Heart right ventricle (tissue), 16 donors: ENCODE measurements at regions not wholly inside any gene's neighbourhood (a gene's known extent, or its start where the extent isn't known, plus 50 kb on each side); places are given as distances from the start of the nearest gene placed in this dataset.

Experiments
- ATAC-seq, 8 donors: fragments of 200-7000 bp; cut with Tn5 transposase; one replicate each; pipeline ENCODE4 v1.9.1; 2020; ENCODE audit warnings: mild to moderate bottlenecking in 8 of 8, moderate library complexity in 8 of 8, moderate number of reproducible peaks in 1 of 8
- DNase-seq, 2 donors: peaks; one replicate each; pipeline ENCODE4 v3.0.0-alpha.2; 2020
- H3K27ac ChIP-seq, 10 donors: fragments of 200-600 bp; sonication (generic) in 2 of 10; one replicate each; pipeline versions ENCODE4 v1.5.0 to v1.8.0; 2020 to 2022; ENCODE audit warnings: mild to moderate bottlenecking in 3 of 10
- H3K27me3 ChIP-seq, 7 donors: fragments of 200-600 bp; one replicate each; pipeline ENCODE4 v1.8.0; 2021 to 2022; ENCODE audit warnings: mild to moderate bottlenecking in 2 of 7
- H3K36me3 ChIP-seq, 9 donors: fragments of 200-600 bp; sonication (generic) in 1 of 9; one replicate each; pipeline versions ENCODE4 v1.5.0 to v1.8.0; 2020 to 2022; ENCODE audit warnings: mild to moderate bottlenecking in 2 of 9
- H3K4me1 ChIP-seq, 9 donors: fragments of 200-600 bp; sonication (generic) in 1 of 9; one replicate each; pipeline versions ENCODE4 v1.5.0 to v1.8.0; 2020 to 2022; ENCODE audit warnings: mild to moderate bottlenecking in 4 of 9
- H3K4me3 ChIP-seq, 10 donors: fragments of 200-600 bp; sonication (generic) in 2 of 10; one replicate each; pipeline versions ENCODE4 v1.5.0 to v1.8.0; 2020 to 2022; ENCODE audit warnings: mild to moderate bottlenecking in 7 of 10, moderate library complexity in 2 of 10
- H3K9me3 ChIP-seq, 11 donors: fragments of 200-600 bp in 10 of 11; sonication (generic) in 2 of 11; one replicate each; pipeline versions ENCODE4 v1.5.0 to v1.8.0; 2013 to 2022; ENCODE audit warnings: mild to moderate bottlenecking in 2 of 11, control low read depth in 1 of 11, moderate library complexity in 1 of 11
- WGBS, 2 donors: extraction: QIAGEN DNeasy Blood & Tissue Kit; methylation state at CpG; one replicate each; pipeline ENCODE4 v1.1.7; 2013; ENCODE audit warnings: inconsistent platforms in 1 of 2; 5-methylcytosine and 5-hydroxymethylcytosine counted together
- intact Hi-C, 10 donors: fragments of 100-400 bp; cut with DNase I; formaldehyde crosslinking; loops; one replicate each; pipeline versions ENCODE4 v1.11.1 to v1.14.2; 2022
- TF ChIP-seq, protein P1 (sequence below), 9 donors: fragments of 200-600 bp; sonication (generic) in 2 of 9; IDR thresholded peaks; one replicate each; pipeline versions ENCODE4 v1.5.0 to v1.8.0; 2021 to 2022; ENCODE audit warnings: antibody characterized with exemption in 9 of 9, mild to moderate bottlenecking in 5 of 9, moderate library complexity in 1 of 9
- donor health status: Arrhythmogenic right ventricular cardiomyopathy.
- donor health status: ischemic (EF 13 %, LVEDD 7.1; RV severe dilation, severe dysfunction).
- donor health status: healthy with polysubstance abuse.
- donor health status: DM: no; HTN: yes; CAD: no.
- donor health status: DM: no; HTN: no; CAD: no.
- donor health status: ischemic (EF 25% LVEDD 6.9; RV normal size, moderate dysfunction).
- donor health status: ischemic (EF 25% LVEDD 5.7; RV mildly dilated, moderate dysfunction).
- donor health status: healthy.
- donor health status: DM: yes; HTN: yes; CAD: no.
- donor health status: Ischemic cardiomyopathy.
- donor health status: ischemic (EF 35%, LVEDD 5.7; RV mildly dilated, moderate dysfunction).
- donor health status: nonischemic (EF 11% LVEDD 7.7; RV severe dilation, severe dysfunction).
- donor health status: DM: yes; HTN: yes; CAD: no.
- donor health status: PGD.
- donor health status: ischemic (EF 29% LVEDD 5.4; RV normal size, mild dysfunction).
- donor health status: nonischemic (EF 23%, LVEDD 6.1; RV moderate dilation, normal function).

DNA sequence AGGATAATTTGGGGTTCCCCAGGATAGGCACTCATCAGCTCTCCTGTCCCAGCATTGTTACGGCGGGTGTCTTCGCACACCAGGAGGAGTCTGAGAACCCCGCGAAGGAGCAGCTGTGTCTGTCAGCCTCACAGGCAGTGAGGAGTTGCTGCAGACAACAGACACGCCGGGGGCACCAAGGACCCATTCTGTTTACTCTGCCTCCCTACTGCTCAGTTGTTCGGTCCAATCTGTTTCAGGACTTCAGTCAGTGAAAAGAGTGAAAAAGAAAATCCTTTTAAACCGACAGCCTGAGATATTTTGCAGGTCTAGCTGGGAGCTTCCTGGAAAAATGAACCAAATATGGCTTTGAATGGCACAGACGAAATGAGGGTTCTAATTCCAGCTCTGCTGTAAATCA lies 288.4 kb downstream of the OMA1 start:
- ATAC-seq (no peak), DNase-seq (no peak)
- WGBS, 2 donors = 71 to 77% methylated on average over 10 of the region's 10 CpGs
- Histone ChIP-seq H3K9me3 (peaks cover 0 to 6% (median 0%) of the 10 kb centered on the region in 11 donors), H3K4me1 (no peaks in the 10 kb centered on the region), H3K27me3 (no peaks in the 10 kb centered on the region), H3K27ac (no peak overlapping the region), H3K36me3 (no peaks in the 10 kb centered on the region), H3K4me3 (no peak overlapping the region)
- intact Hi-C loops = no loop called here
- TF ChIP-seq, protein P1, sequence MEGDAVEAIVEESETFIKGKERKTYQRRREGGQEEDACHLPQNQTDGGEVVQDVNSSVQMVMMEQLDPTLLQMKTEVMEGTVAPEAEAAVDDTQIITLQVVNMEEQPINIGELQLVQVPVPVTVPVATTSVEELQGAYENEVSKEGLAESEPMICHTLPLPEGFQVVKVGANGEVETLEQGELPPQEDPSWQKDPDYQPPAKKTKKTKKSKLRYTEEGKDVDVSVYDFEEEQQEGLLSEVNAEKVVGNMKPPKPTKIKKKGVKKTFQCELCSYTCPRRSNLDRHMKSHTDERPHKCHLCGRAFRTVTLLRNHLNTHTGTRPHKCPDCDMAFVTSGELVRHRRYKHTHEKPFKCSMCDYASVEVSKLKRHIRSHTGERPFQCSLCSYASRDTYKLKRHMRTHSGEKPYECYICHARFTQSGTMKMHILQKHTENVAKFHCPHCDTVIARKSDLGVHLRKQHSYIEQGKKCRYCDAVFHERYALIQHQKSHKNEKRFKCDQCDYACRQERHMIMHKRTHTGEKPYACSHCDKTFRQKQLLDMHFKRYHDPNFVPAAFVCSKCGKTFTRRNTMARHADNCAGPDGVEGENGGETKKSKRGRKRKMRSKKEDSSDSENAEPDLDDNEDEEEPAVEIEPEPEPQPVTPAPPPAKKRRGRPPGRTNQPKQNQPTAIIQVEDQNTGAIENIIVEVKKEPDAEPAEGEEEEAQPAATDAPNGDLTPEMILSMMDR (IDR thresholded peaks at IDR 0.05) = no peak

DNA sequence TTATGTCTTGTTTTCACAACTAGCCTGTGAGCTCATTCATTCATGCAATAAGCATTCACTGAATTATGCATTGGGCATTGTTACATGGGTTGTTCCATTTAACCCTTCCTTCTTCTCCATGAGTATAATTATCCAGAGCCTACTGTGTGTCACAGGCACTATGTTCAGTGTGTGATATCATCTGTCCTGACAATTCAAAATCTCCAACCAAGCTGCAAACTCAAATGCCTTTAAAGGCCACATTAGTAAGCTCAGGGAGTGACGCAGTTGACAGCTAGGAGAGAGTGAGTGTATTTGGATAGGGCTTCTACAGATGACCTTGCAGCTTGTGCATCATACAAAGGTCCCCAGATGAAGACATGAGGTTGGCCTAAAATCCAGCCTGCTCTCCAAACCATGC lies 289.5 kb downstream of the OMA1 start:
- Histone ChIP-seq H3K27ac (no peak overlapping the region), H3K36me3 (no peaks in the 10 kb centered on the region), H3K27me3 (no peaks in the 10 kb centered on the region), H3K9me3 (peaks cover 0 to 6% (median 0%) of the 10 kb centered on the region in 11 donors), H3K4me3 (no peak overlapping the region), H3K4me1 (peaks cover 0 to 2% (median 0%) of the 10 kb centered on the region in 9 donors)
- TF ChIP-seq, protein P1 (IDR thresholded peaks at IDR 0.05) = no peak
- WGBS, 2 donors = 77 to 83% methylated on average over 1 of the region's 1 CpG
- ATAC-seq (no peak), DNase-seq (no peak)
- intact Hi-C loops = no loop called here

DNA sequence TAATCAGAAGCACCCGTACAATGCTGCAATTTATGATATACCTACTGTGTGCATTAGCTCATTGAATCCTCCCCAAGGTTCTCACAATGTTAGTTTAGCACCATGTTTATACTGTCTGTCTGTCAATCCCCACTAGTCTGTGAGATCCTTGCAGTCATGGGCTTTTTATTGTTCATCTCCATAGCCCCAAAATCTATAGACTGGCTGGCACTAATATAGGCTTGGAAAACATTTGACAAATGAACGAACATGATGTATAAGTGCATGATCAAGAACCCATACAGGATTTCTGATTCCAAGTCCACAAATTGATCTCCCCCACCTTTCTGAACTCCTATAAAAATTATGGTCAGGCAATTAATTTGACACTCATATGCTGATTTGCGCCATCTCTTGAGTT lies 290.0 kb downstream of the OMA1 start:
- ATAC-seq = no peak
- Histone ChIP-seq H3K4me3 (no peak overlapping the region), H3K27me3 (peaks cover 0 to under 1% (median 0%) of the 10 kb centered on the region in 7 donors), H3K36me3 (no peaks in the 10 kb centered on the region), H3K9me3 (peaks cover 0 to 6% (median 0%) of the 10 kb centered on the region in 11 donors), H3K27ac (no peak overlapping the region), H3K4me1 (peaks cover 0 to 6% (median 0%) of the 10 kb centered on the region in 9 donors)
- intact Hi-C loops = no loop called here
- TF ChIP-seq, protein P1 (IDR thresholded peaks at IDR 0.05) = no peak
- no peak for DNase-seq
- WGBS, 2 donors = 83 to 94% methylated on average over 3 of the region's 3 CpGs

DNA sequence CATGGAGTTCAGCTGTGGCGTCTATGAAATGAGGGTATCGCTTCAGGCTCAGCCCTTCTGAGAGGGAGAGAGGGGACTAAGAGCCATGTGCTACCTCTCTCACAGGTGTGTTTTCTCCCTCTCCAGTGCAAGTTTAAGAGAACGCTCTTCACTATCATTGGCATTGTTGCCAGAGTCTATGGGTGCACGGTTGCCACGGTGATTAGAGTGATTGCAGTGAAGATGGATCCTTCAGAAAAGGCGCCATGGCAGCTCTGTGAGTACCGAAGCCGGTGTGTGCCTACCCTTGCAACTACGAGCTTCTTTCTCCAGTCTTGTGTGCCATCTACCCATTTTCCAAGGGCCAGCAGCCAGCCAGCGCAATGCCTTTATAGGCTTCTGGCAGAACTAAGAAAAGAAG lies 290.5 kb downstream of the OMA1 start:
- H3K36me3 ChIP-seq = no peaks in the 10 kb centered on the region
- no peak overlapping the region for H3K27ac ChIP-seq
- peaks cover 0 to 6% (median 0%) of the 10 kb centered on the region in 11 donors for H3K9me3 ChIP-seq
- no peak overlapping the region for H3K4me3 ChIP-seq
- intact Hi-C loops = no loop called here
- DNase-seq (no peak), ATAC-seq (no peak)
- H3K27me3 ChIP-seq = peaks cover 0 to 6% (median 0%) of the 10 kb centered on the region in 7 donors
- 89 to 91% methylated on average over 10 of the region's 10 CpGs for WGBS, 2 donors
- TF ChIP-seq, protein P1 (IDR thresholded peaks at IDR 0.05) = no peak
- peaks cover 0 to 8% (median 0%) of the 10 kb centered on the region in 9 donors for H3K4me1 ChIP-seq
